Right ventricle myocardium superior (tissue), 1 donor: ENCODE measurements at regions not wholly inside any gene's neighbourhood (a gene's known extent, or its start where the extent isn't known, plus 50 kb on each side); places are given as distances from the start of the nearest gene placed in this dataset.
A peak's percentile ranks its signal among the peaks of the same experiment; 100 is the strongest.

Experiments
- ATAC-seq: fragments of 200-7000 bp; cut with Tn5 transposase; one replicate; pipeline ENCODE4 v1.9.1; 2020; ENCODE audit warnings: mild to moderate bottlenecking; ENCODE audit not compliant: poor library complexity
- DNase-seq: peaks from one replicate; pipeline ENCODE4 v3.0.0-alpha.2; 2020
- intact Hi-C: fragments of 100-400 bp; cut with DNase I; formaldehyde crosslinking; loops from one replicate; pipeline ENCODE4 v1.11.2; 2022
- donor health status: DM: no; HTN: yes; CAD: no; lungs with severe emphysema.

- intact Hi-C loops: no loop called here
- ATAC-seq (no peak), DNase-seq (no peak)
These were observed 527.2 kb downstream of the FLRT2 start for GRCh38 chr14:86057018-86057667.

DNA sequence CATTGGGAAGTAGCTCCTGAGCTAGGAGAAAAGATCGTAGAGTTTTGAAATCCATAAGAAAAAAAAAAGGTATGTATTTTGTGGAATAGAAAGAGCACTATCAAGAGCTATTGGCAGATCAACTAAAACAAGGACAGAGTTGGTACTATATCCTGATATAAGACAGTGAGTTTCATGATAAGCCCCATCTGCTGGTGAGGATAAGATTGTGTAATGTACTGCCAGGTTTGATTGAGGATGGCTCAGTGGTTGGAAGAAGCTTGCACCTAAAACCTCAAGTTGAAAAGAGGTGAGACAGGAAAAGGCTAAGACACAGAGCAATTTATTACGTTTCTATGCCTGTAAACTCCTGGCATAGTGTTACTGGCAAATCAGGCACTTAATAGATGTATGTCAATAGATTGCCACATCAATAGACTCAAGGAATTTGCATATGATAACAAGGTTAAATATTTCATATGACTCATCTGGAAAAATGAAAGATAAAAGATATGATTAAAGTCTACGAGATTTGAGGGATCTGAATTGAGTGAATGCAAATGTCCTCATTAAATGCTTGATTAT lies 525.6 kb downstream of the FLRT2 start:
- intact Hi-C loops: no loop called here
- no peak for DNase-seq
- ATAC-seq: no peak

DNA sequence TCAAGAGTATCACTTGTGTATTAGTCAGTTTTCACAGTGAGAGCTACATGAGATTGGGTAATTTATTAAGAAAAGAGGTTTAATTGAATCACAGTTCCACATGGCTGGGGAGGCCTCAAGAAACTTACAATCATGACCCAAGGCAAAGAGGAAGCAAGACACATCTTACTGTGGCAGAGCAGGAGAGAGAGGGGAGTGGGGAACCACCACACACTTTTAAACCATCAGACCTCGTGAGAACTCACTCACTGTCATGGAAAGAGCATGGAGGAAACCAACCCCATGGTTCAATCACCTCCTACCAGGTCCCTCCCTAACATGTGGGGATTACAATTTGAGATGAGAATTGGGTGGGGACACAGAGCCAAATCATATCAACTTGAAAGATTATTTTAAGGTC lies 522.9 kb downstream of the FLRT2 start:
- ATAC-seq (no peak), DNase-seq (no peak)
- intact Hi-C loops: no loop called here

GRCh38 chr14:86050757-86051156 lies 520.8 kb downstream of the FLRT2 start:
- DNase-seq (no peak), ATAC-seq (no peak)
- intact Hi-C loops: no loop called here

GRCh38 chr14:86050072-86050683 lies 520.2 kb downstream of the FLRT2 start:
- intact Hi-C loops: no loop called here
- DNase-seq: no peak
- no peak for ATAC-seq

GRCh38 chr14:86039176-86039575 lies 509.2 kb downstream of the FLRT2 start:
- intact Hi-C loops: no loop called here
- DNase-seq (no peak), ATAC-seq (no peak)

DNA sequence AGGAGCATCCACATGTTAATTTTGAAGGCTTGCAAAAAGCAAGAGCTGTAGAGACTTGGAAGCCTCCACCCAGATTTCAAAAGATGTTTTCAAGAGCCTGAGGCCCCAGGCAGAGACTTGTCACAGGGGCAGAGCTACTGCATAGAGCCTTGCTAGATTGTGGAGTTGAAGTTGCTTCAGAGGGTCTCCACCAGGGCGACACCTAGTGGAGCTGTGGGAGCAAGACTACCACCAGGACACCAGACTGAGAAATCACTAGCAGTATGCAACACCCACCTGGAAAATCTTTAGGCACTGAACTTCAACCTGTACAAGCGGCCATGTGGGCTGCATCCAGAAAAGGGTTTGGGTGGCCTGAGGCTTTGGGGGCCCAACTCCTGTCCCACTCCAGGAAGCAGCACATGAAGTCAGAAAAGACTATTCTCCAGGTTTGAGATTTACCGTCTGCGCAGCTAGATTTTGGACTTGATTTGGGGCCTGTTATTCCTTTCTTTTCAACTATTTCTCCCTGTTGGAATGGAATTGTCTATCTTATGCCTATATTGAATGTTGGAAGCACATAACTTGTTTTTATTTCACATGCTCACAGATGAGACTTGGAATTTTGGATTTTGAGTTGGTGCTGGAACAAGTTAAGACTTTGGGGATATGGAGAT lies 508.6 kb downstream of the FLRT2 start:
- intact Hi-C loops: no loop called here
- ATAC-seq: no peak
- DNase-seq: peak; percentile 38

DNA sequence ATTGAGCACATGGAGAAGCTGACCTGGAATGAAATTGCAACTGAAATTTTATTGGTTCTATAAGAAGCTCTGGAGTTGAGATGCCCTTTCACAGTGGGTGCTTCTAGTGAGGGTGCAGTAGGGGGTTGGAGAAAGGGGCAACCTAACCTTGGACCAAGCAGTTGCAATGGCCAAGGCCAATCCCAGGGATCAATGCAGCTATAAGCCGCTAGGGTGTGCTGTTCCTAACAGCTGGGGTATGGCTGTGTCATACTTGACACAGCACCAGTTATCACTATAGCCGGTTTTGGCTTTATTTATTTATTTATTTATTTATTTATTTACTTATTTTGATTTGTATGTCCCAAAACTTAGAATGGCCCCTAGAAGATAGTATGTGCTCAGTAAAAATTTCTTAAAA lies 505.9 kb downstream of the FLRT2 start:
- DNase-seq (no peak), ATAC-seq (no peak)
- intact Hi-C loops: no loop called here

DNA sequence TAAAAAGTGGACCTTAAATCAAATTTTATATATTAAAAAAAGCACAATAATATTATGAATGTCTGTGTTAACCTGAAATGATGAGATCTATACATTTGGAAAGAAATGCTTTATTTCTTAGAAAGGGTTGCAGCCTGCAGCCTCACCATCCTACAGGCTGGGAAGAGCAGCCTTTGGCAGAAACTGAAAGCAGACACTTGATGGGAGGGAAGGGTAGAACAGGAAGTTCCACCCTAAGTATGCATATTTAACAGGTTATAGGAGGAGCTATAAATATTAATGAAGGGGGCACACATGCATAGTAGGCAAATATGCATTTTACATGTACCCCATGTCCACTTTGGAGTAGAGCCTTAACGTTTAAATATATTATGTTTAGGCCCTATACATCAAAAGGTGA lies 498.0 kb downstream of the FLRT2 start:
- DNase-seq (no peak), ATAC-seq (no peak)
- intact Hi-C loops: no loop called here

DNA sequence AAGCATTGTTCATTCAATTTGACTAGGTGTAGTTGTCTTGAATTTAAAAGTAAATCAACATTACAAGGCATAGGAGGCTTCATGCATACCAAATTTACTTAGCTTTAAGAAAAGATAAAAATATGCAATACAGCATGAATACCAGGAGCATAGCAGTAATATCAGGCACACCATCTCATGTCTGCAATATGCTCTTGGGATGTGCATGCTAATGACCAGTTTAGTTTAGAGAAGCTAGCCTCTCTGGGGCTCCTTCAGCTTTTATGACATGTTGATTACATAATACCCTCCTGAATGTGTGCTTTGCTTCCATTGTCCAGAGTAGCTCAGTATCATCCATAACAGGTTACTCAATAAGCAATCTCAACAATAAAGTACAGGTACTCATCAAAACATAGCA lies 497.2 kb downstream of the FLRT2 start:
- intact Hi-C loops: no loop called here
- no peak for ATAC-seq
- DNase-seq: no peak

DNA sequence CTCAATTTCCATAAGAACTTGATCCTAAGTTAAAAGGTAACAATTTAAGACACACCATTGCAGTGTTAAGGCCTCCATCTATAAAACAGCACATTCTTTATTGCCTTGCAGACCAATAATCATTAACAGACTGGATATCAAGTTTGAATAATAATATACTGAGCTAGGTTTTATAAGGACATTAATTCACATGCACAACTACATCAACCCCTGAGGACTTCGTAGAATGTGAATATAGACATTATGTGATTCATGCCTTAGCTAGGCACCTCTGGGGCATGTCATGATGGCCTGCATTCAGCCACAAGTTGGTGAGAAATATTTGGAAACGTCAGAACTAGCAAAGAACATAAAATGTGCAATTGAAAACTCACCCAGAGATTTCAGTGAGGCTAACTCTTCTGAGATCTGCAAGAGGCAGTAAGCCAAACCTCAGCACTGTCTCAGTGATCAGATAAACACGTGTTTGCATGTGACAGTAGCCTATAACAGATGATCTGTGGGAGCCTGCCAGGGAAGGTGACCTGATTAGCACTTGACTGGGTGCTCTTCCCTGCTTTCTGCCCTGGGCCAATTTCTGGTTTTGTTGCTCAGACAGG lies 492.2 kb downstream of the FLRT2 start:
- ATAC-seq: no peak
- DNase-seq: no peak

DNA sequence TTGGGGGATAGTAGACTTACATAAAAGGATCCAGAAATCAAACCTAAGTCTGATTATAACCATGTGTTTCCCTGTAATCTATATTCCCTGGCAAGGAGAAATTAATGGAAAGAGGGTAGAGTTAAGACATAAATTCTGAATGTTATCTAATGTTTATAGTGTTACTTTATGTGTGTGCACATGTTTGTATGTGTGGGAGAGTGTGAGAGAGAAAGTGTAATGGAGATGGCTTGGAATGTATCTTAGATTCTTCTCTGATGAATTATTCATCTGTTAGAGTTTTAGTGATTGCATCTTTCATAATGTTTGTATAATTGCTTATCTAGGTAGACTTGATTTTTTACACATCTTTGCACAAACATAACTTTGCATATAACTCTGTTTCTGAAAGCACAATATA lies 490.9 kb downstream of the FLRT2 start:
- ATAC-seq (no peak), DNase-seq (no peak)
- intact Hi-C loops: no loop called here

More for the DNA sequence above, 492.2 kb downstream of the FLRT2 start:
- intact Hi-C loops: no loop called here

DNA sequence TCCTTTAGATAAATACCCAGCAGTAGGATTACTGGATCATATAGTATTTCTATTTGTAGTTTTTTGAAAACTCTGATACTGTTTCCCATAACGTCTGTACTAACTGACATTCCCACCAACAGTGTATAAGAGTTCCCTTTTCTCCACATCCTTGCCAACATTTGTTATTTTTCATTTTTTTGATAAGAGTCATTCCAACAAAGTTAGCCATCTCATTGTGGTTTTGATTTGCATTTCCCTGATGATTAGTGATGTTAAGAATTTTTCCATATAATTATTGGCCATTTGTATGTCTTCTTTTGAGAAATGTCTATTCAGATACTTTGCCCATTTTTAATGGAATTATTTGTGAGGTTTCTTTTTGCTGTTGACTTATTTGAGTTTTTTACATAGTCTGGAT lies 486.0 kb downstream of the FLRT2 start:
- DNase-seq (no peak), ATAC-seq (no peak)
- intact Hi-C loops: no loop called here

DNA sequence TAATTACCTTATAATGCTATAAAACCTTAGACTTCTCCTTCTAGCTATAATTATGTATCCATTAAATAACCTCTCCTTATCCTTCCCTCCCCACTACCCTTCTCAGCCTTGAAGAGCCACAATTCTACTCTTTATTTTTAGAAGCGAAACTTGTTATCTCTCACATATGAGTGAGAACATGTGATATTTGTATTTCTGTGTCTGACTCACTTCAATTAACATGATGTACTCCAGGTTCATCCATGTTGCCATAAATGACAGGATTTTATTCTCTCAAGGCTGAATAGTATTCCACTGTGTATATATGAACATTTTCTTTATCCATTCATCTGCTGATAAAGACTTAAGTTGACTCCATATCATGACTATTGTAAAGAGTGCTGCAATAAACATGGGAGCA lies 485.6 kb downstream of the FLRT2 start:
- intact Hi-C loops: no loop called here
- ATAC-seq (no peak), DNase-seq (no peak)

DNA sequence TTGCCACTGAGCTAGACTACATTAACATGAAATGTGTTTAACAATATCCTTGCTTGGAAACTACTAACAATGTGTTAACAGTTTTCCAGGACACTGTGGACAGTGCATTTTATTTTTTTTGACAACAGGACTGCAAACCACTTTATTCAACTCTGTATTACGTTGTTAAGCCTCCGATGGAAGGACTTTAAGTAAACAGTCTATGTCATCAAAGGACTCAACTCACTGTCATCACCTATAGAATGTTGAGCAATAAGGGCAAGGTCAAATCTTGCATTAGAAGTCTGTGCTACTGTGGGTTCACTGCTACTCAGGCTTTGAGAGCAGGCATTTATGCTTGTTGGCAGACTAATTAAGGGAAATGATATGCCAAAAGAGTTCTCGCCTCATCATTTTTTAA lies 483.7 kb downstream of the FLRT2 start:
- DNase-seq (no peak), ATAC-seq (no peak)
- intact Hi-C loops: no loop called here

- ATAC-seq: no peak
- no peak for DNase-seq
- intact Hi-C loops: no loop called here
These were observed 482.5 kb downstream of the FLRT2 start for GRCh38 chr14:86012461-86012860.

- no peak for DNase-seq
- no peak for ATAC-seq
- intact Hi-C loops: no loop called here
These were observed 474.1 kb downstream of the FLRT2 start for GRCh38 chr14:86003998-86004397.

- ATAC-seq: no peak
- intact Hi-C loops: no loop called here
- DNase-seq: no peak
These were observed 466.6 kb downstream of the FLRT2 start for GRCh38 chr14:85996551-85996950.

- no peak for ATAC-seq
- intact Hi-C loops: no loop called here
- DNase-seq: no peak
These were observed 461.2 kb downstream of the FLRT2 start for GRCh38 chr14:85991156-85991555.

GRCh38 chr14:85987907-85988306 lies 458.0 kb downstream of the FLRT2 start:
- no peak for ATAC-seq
- intact Hi-C loops: no loop called here
- DNase-seq: no peak
